Bronchial epithelial cell (primary cell): ENCODE measurements at regions not wholly inside any gene's neighbourhood (a gene's known extent, or its start where the extent isn't known, plus 50 kb on each side); places are given as distances from the start of the nearest gene placed in this dataset.

Experiments
- DNase-seq: peaks from one replicate; pipeline ENCODE4 v3.0.0-alpha.2; 2010; ENCODE audit warnings: low read depth
- FAIRE-seq: peaks from 2 replicates; lab custom pipeline; 2011; peaks lifted over from hg19 to GRCh38; lab: Jason Lieb, UNC
- H3K27me3 ChIP-seq: 2 replicates; pipeline ENCODE4 v1.5.1; 2011; ENCODE audit warnings: low read length; ENCODE audit not compliant: control insufficient read depth, insufficient read depth
- H3K36me3 ChIP-seq: 2 replicates; pipeline ENCODE4 v1.5.1; 2011; ENCODE audit warnings: low read length; ENCODE audit not compliant: control insufficient read depth, insufficient read depth
- H3K4me3 ChIP-seq: 2 replicates; pipeline ENCODE4 v1.5.1; 2011; ENCODE audit warnings: mild to moderate bottlenecking, low read depth, low read length, control low read depth
- TF ChIP-seq, protein P1 (sequence below): IDR thresholded peaks from 2 replicates; pipeline ENCODE4 v1.5.1; 2011; ENCODE audit warnings: mild to moderate bottlenecking, moderate library complexity, low read length, control low read depth, inconsistent platforms; ENCODE audit not compliant: insufficient read depth, severe bottlenecking

DNA sequence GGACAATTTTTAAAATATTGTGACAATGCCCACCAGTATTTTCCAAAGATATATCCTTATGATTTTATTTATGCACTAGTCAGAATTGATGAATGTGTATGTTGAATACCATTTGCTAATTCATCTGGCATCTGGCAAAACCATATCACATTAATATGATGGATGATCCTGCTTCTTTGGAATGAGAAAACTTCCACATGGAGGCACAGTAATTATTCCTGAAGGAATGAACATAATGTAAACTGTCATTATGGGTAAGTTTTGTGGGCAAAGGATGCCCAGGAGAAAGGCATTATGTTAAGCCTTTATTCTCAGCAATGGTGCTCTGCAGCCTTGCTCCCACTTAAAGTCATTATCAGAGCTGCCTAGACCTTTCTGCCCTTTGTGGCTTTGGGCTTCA is 113.0 kb upstream of the MME start:
- TF ChIP-seq, protein P1, sequence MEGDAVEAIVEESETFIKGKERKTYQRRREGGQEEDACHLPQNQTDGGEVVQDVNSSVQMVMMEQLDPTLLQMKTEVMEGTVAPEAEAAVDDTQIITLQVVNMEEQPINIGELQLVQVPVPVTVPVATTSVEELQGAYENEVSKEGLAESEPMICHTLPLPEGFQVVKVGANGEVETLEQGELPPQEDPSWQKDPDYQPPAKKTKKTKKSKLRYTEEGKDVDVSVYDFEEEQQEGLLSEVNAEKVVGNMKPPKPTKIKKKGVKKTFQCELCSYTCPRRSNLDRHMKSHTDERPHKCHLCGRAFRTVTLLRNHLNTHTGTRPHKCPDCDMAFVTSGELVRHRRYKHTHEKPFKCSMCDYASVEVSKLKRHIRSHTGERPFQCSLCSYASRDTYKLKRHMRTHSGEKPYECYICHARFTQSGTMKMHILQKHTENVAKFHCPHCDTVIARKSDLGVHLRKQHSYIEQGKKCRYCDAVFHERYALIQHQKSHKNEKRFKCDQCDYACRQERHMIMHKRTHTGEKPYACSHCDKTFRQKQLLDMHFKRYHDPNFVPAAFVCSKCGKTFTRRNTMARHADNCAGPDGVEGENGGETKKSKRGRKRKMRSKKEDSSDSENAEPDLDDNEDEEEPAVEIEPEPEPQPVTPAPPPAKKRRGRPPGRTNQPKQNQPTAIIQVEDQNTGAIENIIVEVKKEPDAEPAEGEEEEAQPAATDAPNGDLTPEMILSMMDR, result no peak
- DNase-seq (no peak), FAIRE-seq (no peak)
- Histone ChIP-seq H3K36me3 (no peaks in the 10 kb centered on the region), H3K27me3 (no peaks in the 10 kb centered on the region), H3K4me3 (no peak overlapping the region)

- no peak for FAIRE-seq
- H3K36me3 ChIP-seq, result no peaks in the 10 kb centered on the region
- DNase-seq, result peak; percentile 27
- H3K4me3 ChIP-seq, result no peak overlapping the region
- TF ChIP-seq, protein P1, result no peak
- no peaks in the 10 kb centered on the region for H3K27me3 ChIP-seq
These were observed 123.3 kb upstream of the MME start for GRCh38 chr3:154956815-154957214.

GRCh38 chr3:154955907-154956533 is 124.1 kb upstream of the MME start:
- FAIRE-seq (no peak), DNase-seq (no peak)
- TF ChIP-seq, protein P1, result no peak
- no peaks in the 10 kb centered on the region for H3K27me3 ChIP-seq
- no peak overlapping the region for H3K4me3 ChIP-seq
- H3K36me3 ChIP-seq, result no peaks in the 10 kb centered on the region

DNA sequence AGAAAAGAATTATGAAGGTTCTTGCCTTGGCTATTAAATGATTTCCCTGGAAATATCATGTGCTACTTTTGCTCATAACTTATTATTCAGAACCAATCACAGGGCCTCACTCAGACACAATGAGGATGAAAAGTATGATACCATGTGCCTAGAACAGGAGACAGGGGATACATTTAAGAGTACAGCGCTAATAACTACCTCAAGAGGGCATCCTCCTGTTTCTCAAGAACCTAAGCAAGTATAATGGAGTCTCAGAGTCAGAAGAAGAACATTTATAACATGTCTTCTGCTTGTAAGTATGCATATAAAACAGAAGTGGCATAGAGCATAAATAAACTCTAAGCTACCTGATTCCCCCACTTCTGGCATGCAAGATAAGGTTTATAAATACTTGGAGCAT is 125.4 kb upstream of the MME start:
- no peak for FAIRE-seq
- TF ChIP-seq, protein P1, result peak; percentile 62
- H3K36me3 ChIP-seq, result no peaks in the 10 kb centered on the region
- DNase-seq, result peak; percentile 72
- no peak overlapping the region for H3K4me3 ChIP-seq
- no peaks in the 10 kb centered on the region for H3K27me3 ChIP-seq

- H3K4me3 ChIP-seq, result no peak overlapping the region
- H3K36me3 ChIP-seq, result no peaks in the 10 kb centered on the region
- no peak for DNase-seq
- no peaks in the 10 kb centered on the region for H3K27me3 ChIP-seq
- FAIRE-seq, result no peak
- TF ChIP-seq, protein P1, result no peak
These were observed 126.6 kb upstream of the MME start for GRCh38 chr3:154953538-154953937.

DNA sequence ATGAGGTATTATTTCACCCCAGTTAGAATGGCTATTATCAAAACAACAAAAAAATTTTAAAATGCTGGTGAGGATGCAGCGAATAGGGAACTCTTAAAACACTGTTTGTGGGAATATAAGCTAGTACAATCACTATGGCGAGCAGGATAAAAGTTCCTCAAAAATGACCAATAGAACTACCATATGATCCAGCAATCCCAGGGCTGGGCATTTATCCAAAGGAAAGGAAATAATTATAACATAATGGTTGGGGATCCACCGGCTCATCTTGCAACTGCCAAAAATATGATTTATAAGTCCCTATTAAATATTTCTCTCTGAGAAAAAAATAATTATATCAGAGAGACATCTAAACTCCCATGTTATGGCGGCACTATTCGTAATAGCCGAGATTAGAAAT is 127.6 kb upstream of the MME start:
- TF ChIP-seq, protein P1, result no peak
- H3K4me3 ChIP-seq, result no peak overlapping the region
- DNase-seq (no peak), FAIRE-seq (no peak)
- no peaks in the 10 kb centered on the region for H3K27me3 ChIP-seq
- H3K36me3 ChIP-seq, result no peaks in the 10 kb centered on the region
